Endodermal cell (in vitro differentiated cells): ENCODE measurements at regions not wholly inside any gene's neighbourhood (a gene's known extent, or its start where the extent isn't known, plus 50 kb on each side); places are given as distances from the start of the nearest gene placed in this dataset.

Source experiments
- DNase-seq: peaks from one replicate; pipeline ENCODE4 v3.0.0-alpha.2; 2017
- H3K27ac ChIP-seq: 2 replicates; pipeline ENCODE4 v1.5.1; 2013; ENCODE audit warnings: mild to moderate bottlenecking, low read depth, low read length, moderate library complexity
- H3K27me3 ChIP-seq: 2 replicates; pipeline ENCODE4 v1.6.1; 2013; ENCODE audit warnings: mild to moderate bottlenecking, low read length, moderate library complexity; ENCODE audit not compliant: insufficient read depth, control insufficient read depth, poor library complexity, severe bottlenecking
- H3K36me3 ChIP-seq: 2 replicates; pipeline ENCODE4 v1.7.0; 2013; ENCODE audit warnings: mild to moderate bottlenecking, low read length, moderate library complexity; ENCODE audit not compliant: control insufficient read depth, insufficient read depth
- H3K4me1 ChIP-seq: one replicate; pipeline ENCODE4 v1.7.0; 2013; ENCODE audit warnings: low read length; ENCODE audit not compliant: control insufficient read depth, insufficient read depth
- H3K4me3 ChIP-seq: 2 replicates; pipeline ENCODE4 v1.5.1; 2013; ENCODE audit warnings: mild to moderate bottlenecking, low read length, moderate library complexity
- H3K9ac ChIP-seq: 2 replicates; pipeline ENCODE4 v1.6.1; 2013; ENCODE audit warnings: mild to moderate bottlenecking, low read length, moderate library complexity; ENCODE audit not compliant: poor library complexity, severe bottlenecking; ENCODE audit errors: extremely low read depth
- H3K9me3 ChIP-seq: 2 replicates; pipeline ENCODE4 v1.6.1; 2013; ENCODE audit warnings: mild to moderate bottlenecking, low read length, moderate library complexity; ENCODE audit not compliant: control insufficient read depth
- H3K27ac Mint-ChIP-seq: 2 replicates; pipeline ENCODE4 v1.8.0; 2020; ENCODE audit warnings: mixed read lengths
- H3K27me3 Mint-ChIP-seq: 2 replicates; pipeline ENCODE4 v1.8.0; 2021; ENCODE audit warnings: mild to moderate bottlenecking, mixed read lengths; ENCODE audit not compliant: insufficient read depth
- H3K36me3 Mint-ChIP-seq: 2 replicates; pipeline ENCODE4 v1.8.0; 2020; ENCODE audit warnings: low read depth, mixed read lengths
- H3K4me1 Mint-ChIP-seq: 2 replicates; pipeline ENCODE4 v1.8.0; 2020; ENCODE audit warnings: mixed read lengths
- H3K4me3 Mint-ChIP-seq: 2 replicates; pipeline ENCODE4 v1.8.0; 2020; ENCODE audit warnings: mild to moderate bottlenecking, moderate library complexity, mixed read lengths
- H3K9me3 Mint-ChIP-seq: 2 replicates; pipeline ENCODE4 v1.8.0; 2020; ENCODE audit warnings: mild to moderate bottlenecking, mixed read lengths
- CTCF ChIP-seq: fragments of 200-600 bp; sonication (generic); conservative IDR thresholded peaks from 2 replicates; pipeline ENCODE4 v1.5.0; 2021; ENCODE audit warnings: antibody characterized with exemption, mild to moderate bottlenecking
- WGBS, 2 experiments: methylation state at CpG; one replicate each; pipeline versions ENCODE4 v1.1.5 to v1.1.7; 2013; ENCODE audit warnings: missing lambda C conversion rate in 2 of 2, mixed read lengths in 1 of 2; ENCODE audit not compliant: insufficient coverage in 1 of 2, insufficient read length in 1 of 2; 5-methylcytosine and 5-hydroxymethylcytosine counted together

GRCh38 chr9:2465516-2465915, 156.1 kb upstream of the VLDLR start:
- no peaks in the 10 kb centered on the region for H3K36me3 ChIP-seq
- Mint-ChIP-seq H3K4me1 (peaks cover 3% of the 10 kb centered on the region), H3K9me3 (peaks cover 15% of the 10 kb centered on the region), H3K27ac (no peak overlapping the region), H3K36me3 (no peaks in the 10 kb centered on the region), H3K4me3 (no peak overlapping the region), H3K27me3 (no peaks in the 10 kb centered on the region)
- H3K27ac ChIP-seq: no peak overlapping the region
- H3K4me1 ChIP-seq: no peaks in the 10 kb centered on the region
- no peak for DNase-seq
- TF ChIP-seq CTCF: no peak
- WGBS, 2 experiments: 94 to 100% methylated on average over 1 to 2 of the region's 2 CpGs
- no peak overlapping the region for H3K9ac ChIP-seq
- no peaks in the 10 kb centered on the region for H3K27me3 ChIP-seq
- H3K4me3 ChIP-seq: no peak overlapping the region
- H3K9me3 ChIP-seq: peaks cover 28% of the 10 kb centered on the region

- Histone ChIP-seq H3K36me3 (no peaks in the 10 kb centered on the region), H3K4me1 (no peaks in the 10 kb centered on the region), H3K27me3 (no peaks in the 10 kb centered on the region), H3K4me3 (no peak overlapping the region), H3K9ac (no peak overlapping the region), H3K9me3 (peaks cover 28% of the 10 kb centered on the region), H3K27ac (no peak overlapping the region)
- H3K27me3 Mint-ChIP-seq: no peaks in the 10 kb centered on the region
- TF ChIP-seq CTCF: no peak
- no peaks in the 10 kb centered on the region for H3K36me3 Mint-ChIP-seq
- no peak overlapping the region for H3K4me3 Mint-ChIP-seq
- no peak for DNase-seq
- peaks cover 3% of the 10 kb centered on the region for H3K4me1 Mint-ChIP-seq
- H3K9me3 Mint-ChIP-seq: peaks cover 15% of the 10 kb centered on the region
- WGBS, 2 experiments: 94 to 100% methylated on average over 1 of the region's 1 CpG
- no peak overlapping the region for H3K27ac Mint-ChIP-seq
Observed at GRCh38 chr9:2465921-2466460, 155.6 kb upstream of the VLDLR start.

GRCh38 chr9:2466703-2467102, 154.9 kb upstream of the VLDLR start:
- peaks cover 15% of the 10 kb centered on the region for H3K9me3 Mint-ChIP-seq
- DNase-seq: no peak
- WGBS, 2 experiments: 82 to 94% methylated on average over 6 of the region's 6 CpGs
- peaks cover 28% of the 10 kb centered on the region for H3K9me3 ChIP-seq
- no peak overlapping the region for H3K4me3 Mint-ChIP-seq
- H3K27ac ChIP-seq: no peak overlapping the region
- TF ChIP-seq CTCF: no peak
- no peaks in the 10 kb centered on the region for H3K36me3 ChIP-seq
- no peak overlapping the region for H3K27ac Mint-ChIP-seq
- H3K36me3 Mint-ChIP-seq: no peaks in the 10 kb centered on the region
- H3K27me3 ChIP-seq: no peaks in the 10 kb centered on the region
- H3K4me1 ChIP-seq: no peaks in the 10 kb centered on the region
- H3K4me1 Mint-ChIP-seq: peaks cover 3% of the 10 kb centered on the region
- no peaks in the 10 kb centered on the region for H3K27me3 Mint-ChIP-seq
- no peak overlapping the region for H3K9ac ChIP-seq
- H3K4me3 ChIP-seq: no peak overlapping the region
